RKO (cell line): ENCODE measurements at regions not wholly inside any gene's neighbourhood (a gene's known extent, or its start where the extent isn't known, plus 50 kb on each side); places are given as distances from the start of the nearest gene placed in this dataset.

ENCODE experiments used
- DNase-seq: peaks from one replicate; pipeline ENCODE4 v3.0.0-alpha.2; 2016; ENCODE audit warnings: low spot score

DNA sequence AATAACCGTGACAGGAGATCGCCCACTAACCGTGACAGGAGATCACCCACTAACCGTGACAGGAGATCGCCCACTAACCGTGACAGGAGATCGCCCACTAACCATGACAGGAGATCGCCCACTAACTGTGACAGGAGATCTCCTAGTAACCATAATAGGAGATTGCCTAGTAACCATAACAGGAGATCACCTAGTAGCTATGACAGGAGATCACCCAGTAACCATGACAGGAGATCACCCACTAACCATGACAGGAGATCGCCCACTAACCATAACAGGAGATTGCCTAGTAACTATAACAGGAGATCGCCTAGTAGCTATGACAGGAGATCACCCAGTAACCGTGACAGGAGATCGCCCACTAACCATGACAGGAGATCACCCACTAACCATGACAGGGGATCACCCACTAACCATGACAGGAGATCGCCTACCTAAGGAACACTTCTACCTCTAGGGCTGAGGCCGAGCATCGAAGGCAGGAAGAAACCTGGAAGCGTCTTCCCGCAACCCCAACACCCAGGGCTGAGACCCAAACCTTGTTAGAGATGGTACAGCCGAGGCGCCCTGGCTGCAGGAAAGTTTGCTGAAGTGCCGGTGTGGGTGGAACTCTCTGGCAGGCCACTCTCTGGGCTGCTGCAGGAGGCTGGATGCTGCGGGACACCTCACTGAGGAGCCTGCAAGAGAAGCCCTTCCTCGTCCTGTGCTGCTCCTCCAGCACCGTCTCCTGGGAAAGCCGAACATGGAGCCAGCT, 67.5 kb upstream of the THY1 start:
- no peak for DNase-seq

GRCh38 chr11:119489087-119489486, 66.1 kb upstream of the THY1 start:
- no peak for DNase-seq

DNA sequence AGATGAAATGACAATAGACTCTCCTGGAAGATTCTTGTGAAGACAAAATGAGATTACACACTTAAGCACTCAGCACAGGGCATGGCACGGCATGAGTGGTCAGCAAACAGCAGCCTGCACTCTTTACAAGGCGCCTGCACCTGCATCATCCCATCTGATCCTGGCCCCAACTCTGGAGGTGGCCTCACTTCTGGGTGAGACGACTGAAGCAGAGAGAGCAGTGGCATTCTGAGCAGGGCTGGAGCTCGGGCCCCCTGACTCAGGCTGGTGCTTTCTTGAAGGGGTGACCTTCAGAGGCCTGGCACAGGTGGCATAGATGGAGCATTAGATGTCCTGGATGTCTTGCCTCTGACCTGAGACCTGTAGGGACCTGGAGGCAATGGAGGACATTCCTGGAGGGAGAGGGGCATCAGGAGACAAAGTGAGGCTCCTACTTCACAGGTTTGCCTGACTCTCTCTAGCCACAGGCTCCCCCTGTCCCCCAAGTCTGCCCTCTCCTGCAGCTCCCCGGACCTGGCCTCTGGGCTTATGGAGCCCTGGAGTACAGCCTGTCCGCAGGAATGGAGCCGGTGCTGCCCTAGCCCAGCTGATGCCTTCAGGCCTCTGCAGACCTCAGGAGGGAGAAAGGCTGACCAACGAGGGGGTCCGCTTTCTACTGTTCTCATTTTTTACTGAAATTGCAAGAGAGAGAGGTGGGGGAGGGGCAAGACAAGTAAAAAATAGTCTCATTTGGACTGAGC, 65.5 kb upstream of the THY1 start:
- no peak for DNase-seq

DNA sequence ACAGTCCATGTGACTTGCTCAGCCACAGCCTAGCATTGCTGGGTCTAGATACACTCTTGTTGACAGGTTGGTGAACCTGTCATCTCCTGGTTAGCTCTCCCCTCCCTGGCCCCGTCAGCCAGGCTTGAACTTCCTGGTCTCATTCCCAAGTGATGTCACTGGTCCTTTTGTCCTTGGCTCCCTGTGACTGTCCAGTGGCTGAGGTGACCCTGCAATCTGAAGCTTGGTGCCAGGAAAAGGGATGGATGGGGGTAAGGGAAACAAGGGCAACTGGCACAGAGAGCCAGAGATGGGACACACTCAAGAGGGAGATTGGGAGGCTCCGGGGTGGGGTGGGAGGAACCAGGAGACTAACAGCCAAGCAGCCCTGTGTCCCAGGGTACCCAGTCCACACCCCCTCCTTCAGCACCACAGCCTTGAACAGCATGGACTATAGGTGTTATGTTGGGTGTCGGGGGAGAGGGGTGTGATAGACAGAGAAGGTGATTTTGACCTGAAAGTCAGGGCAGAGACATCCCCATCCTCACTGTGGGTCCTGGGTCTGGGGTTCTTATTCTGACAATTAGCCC, 63.8 kb upstream of the THY1 start:
- DNase-seq = no peak

- DNase-seq = no peak
These were observed 63.0 kb upstream of the THY1 start for GRCh38 chr11:119486016-119486415.

DNA sequence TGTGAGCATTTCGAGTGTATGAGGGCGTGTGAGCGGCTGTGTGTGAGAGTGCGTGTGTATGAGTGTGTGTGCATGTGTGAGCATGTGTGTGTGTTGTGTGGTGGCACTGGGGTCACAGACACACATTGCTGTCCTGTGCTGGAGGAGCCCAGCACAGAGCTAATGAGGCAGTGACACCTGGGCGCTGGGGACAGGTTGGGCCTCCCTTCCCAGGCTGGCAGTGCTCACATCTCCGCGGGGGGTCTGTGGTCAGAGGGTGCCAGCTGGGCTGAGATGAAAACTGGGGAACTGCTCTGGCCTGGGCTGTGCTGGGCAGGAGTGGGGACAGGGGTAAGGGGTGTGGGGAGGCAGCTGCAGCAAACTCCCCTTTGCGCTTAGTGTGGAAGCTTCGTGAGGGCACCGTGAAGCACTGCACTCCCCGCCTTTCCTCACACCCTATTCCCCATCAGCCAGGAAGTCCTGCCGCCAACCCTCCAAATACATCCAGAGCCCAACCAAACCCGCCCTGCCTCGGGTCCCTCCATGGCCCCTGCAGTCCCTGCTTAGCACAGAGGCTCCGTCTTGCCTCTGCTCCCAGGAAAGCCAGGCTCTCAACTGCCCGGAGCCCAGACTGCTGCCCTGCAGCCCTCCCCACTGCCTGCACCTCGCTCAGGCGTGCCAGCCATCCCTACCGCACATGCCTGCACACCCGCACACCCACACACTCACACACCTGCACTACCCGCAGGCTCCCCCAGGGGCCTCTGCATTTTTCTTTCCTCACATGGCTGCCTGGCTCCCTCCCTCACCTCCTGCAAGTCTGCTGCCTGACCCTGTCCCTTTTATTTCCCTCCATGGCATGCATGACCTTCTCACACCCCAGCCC, 62.0 kb upstream of the THY1 start:
- no peak for DNase-seq

- DNase-seq = no peak
These were observed 61.0 kb upstream of the THY1 start for GRCh38 chr11:119483881-119484371.

GRCh38 chr11:119483341-119483880, 60.4 kb upstream of the THY1 start:
- DNase-seq = no peak

DNA sequence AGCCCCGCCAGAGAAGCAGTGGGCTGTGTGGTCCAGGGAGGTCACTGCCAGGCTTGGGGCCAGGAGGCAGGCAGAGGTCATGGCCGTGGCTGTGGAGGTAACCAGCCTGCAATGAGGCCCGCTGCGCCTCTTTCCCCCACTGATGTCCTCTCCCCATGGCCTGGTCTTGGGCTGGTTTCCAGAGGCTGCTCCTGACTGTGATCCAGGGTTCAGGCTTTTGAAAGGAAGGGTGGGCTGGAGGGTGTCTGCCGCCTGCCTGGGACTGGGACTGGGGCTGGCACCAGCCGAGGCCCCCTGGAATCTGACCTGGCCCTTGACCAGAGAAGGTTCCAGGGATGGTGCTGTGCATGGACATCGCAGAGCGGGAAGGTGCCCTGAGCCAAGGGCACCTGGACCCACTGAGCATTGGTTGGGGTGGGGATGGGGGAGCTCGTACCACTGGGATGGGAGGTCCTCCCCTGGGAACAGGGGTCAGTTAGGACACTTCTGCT, 59.6 kb upstream of the THY1 start:
- no peak for DNase-seq

DNA sequence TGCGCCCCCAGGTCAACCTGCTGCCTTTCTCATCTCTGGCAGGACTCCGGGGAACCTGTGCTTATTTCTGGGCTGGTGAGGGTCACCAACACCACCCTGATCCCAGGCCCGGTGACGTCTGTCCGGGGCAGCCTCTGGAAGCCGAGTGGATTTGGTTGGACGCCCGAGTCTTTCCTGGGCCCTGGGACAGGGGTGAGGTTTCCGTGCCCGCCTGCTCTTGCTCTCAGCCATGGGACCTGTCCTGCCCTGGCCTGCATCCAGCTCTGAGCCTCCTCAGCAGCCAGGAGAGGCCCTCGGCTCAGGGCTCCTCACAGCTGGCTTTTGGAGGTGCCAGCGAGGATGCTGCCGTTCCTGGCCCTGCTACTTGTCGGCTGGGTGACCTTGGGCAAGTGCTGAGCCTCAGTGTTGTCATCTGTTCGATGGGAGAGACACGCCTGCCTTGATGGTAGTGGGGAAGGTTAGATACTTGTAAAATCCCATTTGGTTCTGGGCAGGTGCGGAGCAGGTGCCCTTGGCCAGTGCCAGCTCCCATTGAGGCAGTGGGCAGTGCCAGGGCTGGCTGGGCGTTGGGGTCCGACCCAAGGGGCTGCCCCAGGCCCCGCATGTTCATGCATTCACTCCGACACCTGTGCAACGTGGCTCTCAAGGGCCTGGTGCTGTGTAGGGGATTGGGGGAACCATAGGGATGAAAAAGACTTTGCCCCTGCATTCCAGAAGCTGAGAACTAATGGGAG, 58.9 kb upstream of the THY1 start:
- DNase-seq = no peak

- DNase-seq = peak; percentile 81
These were observed 58.2 kb upstream of the THY1 start for GRCh38 chr11:119481021-119481666.

- DNase-seq = no peak
These were observed 57.5 kb upstream of the THY1 start for GRCh38 chr11:119480380-119481020.

- peak; percentile 80 for DNase-seq
These were observed 56.8 kb upstream of the THY1 start for GRCh38 chr11:119479685-119480275.

DNA sequence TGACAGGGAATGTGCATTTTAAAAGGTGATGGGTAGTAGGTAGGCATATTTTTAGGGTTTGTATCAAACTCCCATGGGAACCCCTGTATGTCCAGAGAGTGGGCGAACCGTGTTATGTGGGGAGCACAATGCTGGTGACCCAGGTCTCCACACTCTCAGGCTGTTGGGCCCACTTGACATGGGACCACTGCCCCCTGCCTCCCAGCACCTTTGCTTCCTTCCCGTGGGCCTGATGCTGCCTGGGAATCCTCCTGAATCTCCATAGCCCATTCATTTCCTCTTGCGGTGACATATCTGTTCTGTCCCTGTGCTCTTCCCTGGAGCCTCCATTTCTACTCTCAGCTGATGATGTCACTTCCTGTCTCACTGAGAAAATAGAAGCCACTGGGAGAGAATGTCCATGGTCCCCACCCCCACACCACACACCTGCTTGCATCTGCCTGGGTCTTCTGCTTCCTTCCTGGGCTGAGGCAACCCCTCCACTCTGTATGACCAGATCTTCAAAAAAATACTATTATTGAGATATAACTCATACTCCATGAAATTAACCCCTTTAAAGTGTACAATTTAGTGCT, 55.8 kb upstream of the THY1 start:
- no peak for DNase-seq

DNA sequence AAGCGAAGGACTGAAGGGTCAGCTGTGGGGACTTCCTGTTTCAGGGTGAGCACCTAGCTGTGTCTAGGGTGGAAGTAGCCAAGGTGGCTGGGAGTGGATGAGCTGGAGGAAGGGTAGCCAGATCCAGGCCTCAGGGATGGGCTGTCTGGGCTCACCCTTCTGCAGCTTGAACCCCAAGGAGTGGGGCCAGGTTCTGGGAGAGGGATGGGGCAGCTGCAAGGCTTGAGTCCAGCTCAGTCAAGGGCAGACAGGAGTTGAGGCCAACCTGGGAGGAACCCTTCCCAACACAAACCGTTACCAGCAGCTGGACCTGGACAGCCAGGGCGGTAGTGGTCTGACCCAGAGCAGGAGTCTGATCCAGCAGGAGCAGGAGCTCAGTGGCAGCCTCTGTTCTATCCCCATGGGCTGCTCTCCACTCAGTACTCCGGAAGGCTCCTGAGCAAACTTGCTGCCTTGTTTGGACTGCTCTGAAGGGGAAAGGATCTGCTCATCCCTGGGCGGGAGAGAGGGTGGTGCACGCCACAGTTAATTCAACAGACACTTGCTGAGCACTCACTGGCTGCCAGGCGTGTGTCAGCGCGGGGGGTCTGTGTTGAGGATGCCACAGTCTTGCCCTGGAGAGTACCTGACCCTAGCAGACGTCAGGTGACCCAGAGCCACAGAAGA, 53.8 kb upstream of the THY1 start:
- no peak for DNase-seq

DNA sequence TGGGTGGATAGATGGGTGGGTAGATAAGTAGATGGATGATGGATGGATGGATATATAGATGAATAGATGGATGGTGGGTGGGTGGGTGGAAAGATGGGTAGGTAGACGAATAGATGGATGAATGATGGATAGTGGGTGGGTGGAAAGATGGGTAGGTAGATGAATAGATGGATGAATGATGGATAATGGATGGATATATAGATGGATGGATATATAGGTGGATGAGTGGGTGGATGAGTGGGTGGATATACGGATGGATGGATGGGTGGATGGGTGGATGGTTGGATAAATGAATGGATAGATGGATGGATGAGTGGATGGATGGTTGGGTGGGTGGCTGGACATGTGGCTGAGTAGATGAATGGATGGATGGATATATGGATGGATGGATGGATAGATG, 53.1 kb upstream of the THY1 start:
- no peak for DNase-seq

DNA sequence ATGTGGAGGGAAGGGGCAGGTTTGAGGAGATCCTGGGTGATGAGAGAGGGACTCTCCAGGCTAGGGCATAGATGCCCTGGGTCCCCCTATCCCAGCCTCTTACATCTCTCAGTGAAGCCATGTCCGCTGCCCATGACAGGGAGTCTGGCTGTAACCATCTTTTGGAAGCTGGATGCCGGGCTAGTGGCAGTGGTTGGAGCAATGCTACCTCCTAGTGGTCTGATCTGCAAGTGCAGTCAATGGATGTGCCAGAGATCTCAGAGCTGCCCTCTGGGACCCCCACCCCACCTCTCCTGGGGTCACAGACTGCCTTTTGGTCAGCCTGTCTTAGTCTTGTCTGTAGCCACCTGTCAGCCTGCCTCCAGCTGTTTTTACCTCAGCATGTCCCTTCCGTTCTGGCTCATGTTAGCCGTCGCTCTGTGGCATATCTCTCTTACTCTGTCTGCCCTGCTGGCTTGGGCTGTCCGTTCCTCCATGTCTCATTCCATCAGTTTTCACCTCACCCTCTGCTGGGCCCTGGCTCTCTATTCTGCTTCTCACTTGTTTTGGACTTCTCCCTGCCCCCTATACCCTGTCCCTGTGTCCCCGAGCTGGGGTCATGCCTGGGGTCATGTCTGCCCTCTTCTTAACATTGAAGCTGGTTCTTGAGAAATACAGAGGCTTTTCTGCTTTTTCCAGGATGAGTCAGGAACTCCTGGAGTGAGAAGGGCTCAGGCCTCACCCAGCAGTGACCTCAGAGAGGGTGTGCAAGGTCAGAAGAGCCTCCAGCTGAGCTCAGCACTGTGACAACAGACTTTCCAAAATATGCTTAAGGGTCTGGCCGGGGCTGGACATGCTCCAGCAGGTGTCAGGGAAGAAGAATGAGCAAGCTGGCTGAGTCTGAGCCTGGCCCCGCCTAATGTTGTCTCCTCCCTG, 52.0 kb upstream of the THY1 start:
- DNase-seq = peak; percentile 40
